Neutrophil (primary cell): ENCODE measurements at regions not wholly inside any gene's neighbourhood (a gene's known extent, or its start where the extent isn't known, plus 50 kb on each side); places are given as distances from the start of the nearest gene placed in this dataset.

Experiments used
- H3K27ac ChIP-seq: fragments of 200-600 bp; sonication (generic); 2 replicates; pipeline ENCODE4 v1.5.1; 2016; ENCODE audit warnings: mild to moderate bottlenecking, moderate library complexity
- H3K27me3 ChIP-seq: fragments of 200-600 bp; sonication (generic); 2 replicates; pipeline ENCODE4 v1.6.0; 2016; ENCODE audit warnings: mild to moderate bottlenecking
- H3K36me3 ChIP-seq: fragments of 200-600 bp; sonication (generic); 2 replicates; pipeline ENCODE4 v1.5.1; 2017
- H3K4me1 ChIP-seq, 2 experiments: fragments of 200-600 bp in 1 of 2; sonication (generic) in 1 of 2; 1 replicate in 1 of 2; 2 replicates in 1 of 2; pipeline versions ENCODE4 v1.5.1 to v1.6.1; 2013 to 2016; ENCODE audit warnings: low read depth in 1 of 2, low read length in 1 of 2, mild to moderate bottlenecking in 1 of 2, moderate library complexity in 1 of 2; ENCODE audit not compliant: control insufficient read depth in 1 of 2, insufficient read depth in 1 of 2
- H3K4me3 ChIP-seq, 2 experiments: fragments of 200-600 bp in 1 of 2; sonication (generic) in 1 of 2; 1 replicate in 1 of 2; 2 replicates in 1 of 2; pipeline ENCODE4 v1.5.1; 2013 to 2016; ENCODE audit warnings: low read depth in 1 of 2, low read length in 1 of 2, mild to moderate bottlenecking in 1 of 2, moderate library complexity in 1 of 2
- H3K9me3 ChIP-seq: fragments of 200-600 bp; sonication (generic); 2 replicates; pipeline ENCODE4 v1.5.1; 2016
- CTCF ChIP-seq: fragments of 200-600 bp; sonication (generic); IDR thresholded peaks from 2 replicates; pipeline ENCODE4 v1.5.1; 2016; ENCODE audit warnings: antibody characterized with exemption

- no peak overlapping the region for H3K4me3 ChIP-seq
- no peaks in the 10 kb centered on the region for H3K36me3 ChIP-seq
- H3K27ac ChIP-seq = no peak overlapping the region
- TF ChIP-seq CTCF = no peak
- H3K4me1 ChIP-seq = no peaks in the 10 kb centered on the region
- H3K9me3 ChIP-seq = no peaks in the 10 kb centered on the region
- H3K27me3 ChIP-seq = peaks cover 19% of the 10 kb centered on the region
Measured at GRCh38 chr5:142378737-142379634, 54.2 kb upstream of the SPRY4 start.

- H3K4me3 ChIP-seq = no peak overlapping the region
- H3K36me3 ChIP-seq = no peaks in the 10 kb centered on the region
- peaks cover 28% of the 10 kb centered on the region for H3K27me3 ChIP-seq
- H3K9me3 ChIP-seq = no peaks in the 10 kb centered on the region
- no peaks in the 10 kb centered on the region for H3K4me1 ChIP-seq
- H3K27ac ChIP-seq = no peak overlapping the region
- TF ChIP-seq CTCF = no peak
Measured at GRCh38 chr5:142375944-142376411, 51.2 kb upstream of the SPRY4 start.
